T-helper 17 cell (primary cell): ENCODE measurements at regions not wholly inside any gene's neighbourhood (a gene's known extent, or its start where the extent isn't known, plus 50 kb on each side); places are given as distances from the start of the nearest gene placed in this dataset.

ENCODE experiments used
- ATAC-seq: fragments of 150-1000 bp; cut with Tn5 transposase; 2 replicates; pipeline ENCODE4 v1.10.0; 2021; ENCODE audit warnings: mild to moderate bottlenecking, moderate library complexity
- DNase-seq, 3 donors: peaks; one replicate each; pipeline versions ENCODE4 v3.0.0 to v3.0.0-alpha.2; 2020 to 2021
- H3K9me3 ChIP-seq: one replicate; pipeline ENCODE4 v1.7.0; 2013; ENCODE audit warnings: low read length, mild to moderate bottlenecking; ENCODE audit not compliant: control insufficient read depth, poor library complexity, severe bottlenecking
- H3K27ac Mint-ChIP-seq: one replicate; pipeline ENCODE4 v1.8.0; 2022; ENCODE audit warnings: mild to moderate bottlenecking, moderate library complexity, mixed read lengths
- H3K27me3 Mint-ChIP-seq: one replicate; pipeline ENCODE4 v1.8.0; 2022; ENCODE audit warnings: mixed read lengths
- H3K36me3 Mint-ChIP-seq: one replicate; pipeline ENCODE4 v1.8.0; 2022; ENCODE audit warnings: low read depth, mixed read lengths
- H3K4me1 Mint-ChIP-seq: one replicate; pipeline ENCODE4 v1.8.0; 2022; ENCODE audit warnings: mild to moderate bottlenecking, mixed read lengths
- H3K4me3 Mint-ChIP-seq: one replicate; pipeline ENCODE4 v1.8.0; 2022; ENCODE audit warnings: mild to moderate bottlenecking, moderate library complexity, mixed read lengths

DNA sequence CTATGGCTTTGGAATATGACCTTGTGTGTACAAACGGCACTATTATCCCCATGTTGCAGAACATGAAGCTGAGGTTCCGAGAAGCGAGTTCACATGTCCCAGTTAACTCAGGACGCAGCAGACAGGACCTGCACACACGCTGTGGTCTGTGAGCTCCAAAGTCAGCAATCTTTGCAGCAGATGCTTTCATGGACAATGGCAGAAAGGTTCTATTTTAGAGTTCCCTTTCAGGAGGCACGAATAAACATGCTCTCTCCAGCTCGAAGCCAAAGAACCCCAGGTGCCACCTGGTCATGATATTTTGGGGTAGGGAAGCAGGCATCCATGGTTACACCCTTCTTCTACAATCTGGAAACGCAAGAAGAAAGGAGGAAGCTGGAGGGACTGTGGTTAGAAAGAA lies 412.0 kb downstream of the TMEM114 start:
- Mint-ChIP-seq H3K4me3 (no peak overlapping the region), H3K4me1 (no peaks in the 10 kb centered on the region)

DNA sequence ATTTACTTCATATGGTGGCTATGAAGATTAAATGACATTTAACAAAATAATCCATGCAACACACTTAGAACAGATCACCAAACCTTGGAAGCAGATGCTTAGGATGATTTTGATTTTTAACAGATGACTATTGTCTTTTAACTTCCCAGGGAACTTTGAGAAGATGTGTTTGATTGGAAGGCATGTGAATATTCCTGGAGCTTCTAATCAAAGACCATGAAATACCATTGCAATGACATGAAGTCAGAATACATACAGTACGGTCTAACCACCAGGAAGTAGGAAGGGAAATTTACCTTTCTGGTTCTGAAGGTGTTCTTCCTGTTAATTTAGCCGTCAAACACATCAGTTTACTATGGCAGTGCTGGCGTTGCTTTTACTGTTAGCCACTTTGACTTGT lies 414.9 kb downstream of the TMEM114 start:
- no peak for DNase-seq
- no peaks in the 10 kb centered on the region for H3K4me1 Mint-ChIP-seq
- no peak overlapping the region for H3K4me3 Mint-ChIP-seq
- no peak overlapping the region for H3K27ac Mint-ChIP-seq
- no peaks in the 10 kb centered on the region for H3K27me3 Mint-ChIP-seq
- no peaks in the 10 kb centered on the region for H3K36me3 Mint-ChIP-seq
- H3K9me3 ChIP-seq = no peaks in the 10 kb centered on the region
- no peak for ATAC-seq

More for the DNA sequence above, 412.0 kb downstream of the TMEM114 start:
- no peaks in the 10 kb centered on the region for H3K9me3 ChIP-seq
- H3K27ac Mint-ChIP-seq = no peak overlapping the region
- DNase-seq (no peak), ATAC-seq (no peak)
- no peaks in the 10 kb centered on the region for H3K27me3 Mint-ChIP-seq
- H3K36me3 Mint-ChIP-seq = no peaks in the 10 kb centered on the region

DNA sequence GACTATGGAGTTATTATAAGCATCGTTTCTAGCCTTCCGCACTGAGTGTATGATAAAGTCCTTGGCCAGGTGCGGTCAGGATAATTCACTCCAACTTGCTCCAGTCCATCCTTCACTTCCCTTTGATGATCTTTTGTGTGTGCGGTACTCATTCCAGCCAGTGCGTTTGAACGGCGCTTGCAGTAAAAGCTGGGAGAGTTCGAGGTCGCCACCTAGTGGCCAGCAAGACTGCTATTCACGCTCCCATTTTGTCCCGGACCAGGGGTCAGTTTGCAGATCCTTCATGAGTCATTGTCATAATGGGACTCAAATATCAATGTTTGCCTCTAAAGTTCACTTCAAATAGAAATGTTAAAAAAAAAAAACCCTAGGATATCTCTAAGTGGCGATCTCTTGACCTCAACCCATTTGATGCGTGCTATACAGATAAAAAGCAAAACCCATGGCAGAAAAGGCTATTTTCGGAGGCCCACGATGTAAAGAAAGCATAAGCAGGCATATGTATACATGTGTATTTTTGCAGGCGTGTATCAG lies 417.1 kb downstream of the TMEM114 start:
- Mint-ChIP-seq H3K36me3 (no peaks in the 10 kb centered on the region), H3K27me3 (no peaks in the 10 kb centered on the region), H3K4me3 (no peak overlapping the region), H3K27ac (no peak overlapping the region), H3K4me1 (no peaks in the 10 kb centered on the region)
- H3K9me3 ChIP-seq = no peaks in the 10 kb centered on the region
- DNase-seq = no peak
- no peak for ATAC-seq

DNA sequence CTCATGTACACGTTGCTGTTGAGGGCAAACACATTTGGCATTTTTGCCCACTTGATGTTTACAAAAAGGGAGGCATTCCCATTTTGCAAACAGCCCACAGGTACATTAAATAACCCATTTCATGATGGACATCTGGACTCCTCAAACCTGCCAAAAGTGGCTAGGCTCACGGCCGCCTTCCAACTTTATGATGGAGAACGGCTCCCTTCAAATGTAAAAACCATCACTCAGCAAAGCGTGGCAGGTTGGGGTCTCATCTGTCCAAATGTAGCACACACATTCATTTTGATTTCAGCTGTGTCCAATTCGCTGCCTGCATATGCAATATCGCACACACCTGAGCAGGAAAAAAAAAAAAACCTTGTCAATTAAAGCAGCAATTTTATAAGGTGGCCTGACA lies 417.8 kb downstream of the TMEM114 start:
- no peaks in the 10 kb centered on the region for H3K4me1 Mint-ChIP-seq
- DNase-seq (no peak), ATAC-seq (no peak)
- H3K4me3 Mint-ChIP-seq = no peak overlapping the region
- H3K36me3 Mint-ChIP-seq = no peaks in the 10 kb centered on the region
- H3K27me3 Mint-ChIP-seq = no peaks in the 10 kb centered on the region
- H3K9me3 ChIP-seq = no peaks in the 10 kb centered on the region
- H3K27ac Mint-ChIP-seq = no peak overlapping the region

DNA sequence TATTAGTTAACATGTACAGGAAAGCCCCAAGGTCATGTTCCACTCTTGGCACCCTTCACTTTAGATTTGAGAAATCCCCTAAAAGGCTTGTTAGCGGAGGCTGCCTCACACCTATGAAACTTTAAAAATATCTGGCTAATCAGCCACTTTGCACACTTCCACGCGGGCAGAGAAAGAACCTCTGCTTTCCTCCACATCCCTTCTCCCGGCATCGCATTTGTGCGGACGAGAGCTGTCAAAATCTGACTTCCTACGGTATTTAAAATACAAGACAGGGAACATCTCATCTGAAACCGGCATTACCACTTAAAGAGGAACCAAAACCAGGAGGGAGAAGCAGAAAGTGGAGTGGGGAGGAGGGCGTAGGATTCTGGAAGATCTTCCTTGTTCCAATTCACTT lies 422.3 kb downstream of the TMEM114 start:
- H3K9me3 ChIP-seq = no peaks in the 10 kb centered on the region
- no peak overlapping the region for H3K27ac Mint-ChIP-seq
- H3K36me3 Mint-ChIP-seq = no peaks in the 10 kb centered on the region
- H3K27me3 Mint-ChIP-seq = no peaks in the 10 kb centered on the region
- H3K4me1 Mint-ChIP-seq = no peaks in the 10 kb centered on the region
- ATAC-seq (no peak), DNase-seq (no peak)
- H3K4me3 Mint-ChIP-seq = no peak overlapping the region

DNA sequence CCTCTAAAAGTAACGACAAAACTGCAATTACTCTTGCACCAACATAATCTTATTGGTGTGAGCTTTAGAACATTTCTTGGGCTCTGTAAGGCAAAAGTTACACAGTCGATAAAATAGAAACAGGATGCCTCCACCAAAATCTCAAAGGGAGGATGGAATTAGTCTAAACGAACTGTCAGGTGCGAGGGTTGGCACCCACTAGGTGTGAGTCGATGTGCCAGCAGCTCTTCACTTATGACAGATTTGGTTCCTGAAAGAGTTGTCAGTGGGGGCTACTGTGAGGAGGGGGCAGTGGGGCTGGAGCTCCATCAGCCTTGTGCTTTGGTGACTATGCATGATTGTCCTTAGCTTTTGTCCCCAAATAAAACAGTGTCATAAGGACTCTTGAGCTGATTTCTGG lies 422.9 kb downstream of the TMEM114 start:
- no peak for DNase-seq
- no peak for ATAC-seq
- no peaks in the 10 kb centered on the region for H3K9me3 ChIP-seq
- Mint-ChIP-seq H3K4me3 (no peak overlapping the region), H3K36me3 (no peaks in the 10 kb centered on the region), H3K27me3 (no peaks in the 10 kb centered on the region), H3K27ac (no peak overlapping the region), H3K4me1 (no peaks in the 10 kb centered on the region)

DNA sequence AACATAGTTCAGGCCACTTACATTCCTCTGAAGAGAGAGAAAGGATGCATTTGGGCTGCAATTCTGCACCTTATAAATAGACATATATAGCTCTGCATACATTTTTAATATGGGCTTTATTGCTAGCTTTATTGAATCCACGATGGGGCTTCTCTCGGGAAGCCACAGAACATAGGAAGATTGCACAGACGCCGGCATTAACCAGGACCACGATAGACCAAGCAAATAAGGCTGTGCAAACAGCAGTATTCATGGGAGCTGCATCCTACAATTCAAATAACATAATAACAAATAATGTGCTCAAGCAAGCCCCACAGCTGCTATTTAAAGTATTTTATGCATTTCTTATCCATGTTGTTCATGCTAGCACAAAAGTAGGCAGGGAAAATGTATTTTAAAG lies 432.3 kb downstream of the TMEM114 start:
- H3K27me3 Mint-ChIP-seq = no peaks in the 10 kb centered on the region

DNA sequence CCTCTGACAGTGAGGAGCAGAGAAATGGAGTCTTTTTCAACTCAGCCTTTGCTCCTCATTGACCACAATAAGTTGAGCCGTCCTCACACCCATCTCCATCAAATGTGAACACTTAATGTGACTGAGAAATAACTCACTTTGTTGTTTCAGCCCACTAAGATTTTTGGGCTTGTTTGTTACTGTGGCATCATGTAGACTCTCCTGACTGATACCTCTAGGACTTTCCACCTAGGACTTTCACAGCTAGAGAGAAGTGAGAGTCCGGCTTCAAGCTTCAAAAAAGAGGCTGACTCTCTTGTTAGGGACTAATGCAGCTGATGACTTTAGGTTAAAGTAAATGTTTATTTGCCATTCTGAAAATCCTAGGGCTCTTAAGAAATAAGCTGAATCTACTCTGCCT lies 435.0 kb downstream of the TMEM114 start:
- Mint-ChIP-seq H3K36me3 (no peaks in the 10 kb centered on the region), H3K4me1 (no peaks in the 10 kb centered on the region), H3K27ac (no peak overlapping the region), H3K4me3 (no peak overlapping the region), H3K27me3 (no peaks in the 10 kb centered on the region)
- ATAC-seq (no peak), DNase-seq (no peak)
- H3K9me3 ChIP-seq = no peaks in the 10 kb centered on the region

More for the DNA sequence above, 432.3 kb downstream of the TMEM114 start:
- no peak overlapping the region for H3K27ac Mint-ChIP-seq
- no peak overlapping the region for H3K4me3 Mint-ChIP-seq
- ATAC-seq (no peak), DNase-seq (no peak)
- H3K9me3 ChIP-seq = no peaks in the 10 kb centered on the region
- no peaks in the 10 kb centered on the region for H3K36me3 Mint-ChIP-seq
- no peaks in the 10 kb centered on the region for H3K4me1 Mint-ChIP-seq

DNA sequence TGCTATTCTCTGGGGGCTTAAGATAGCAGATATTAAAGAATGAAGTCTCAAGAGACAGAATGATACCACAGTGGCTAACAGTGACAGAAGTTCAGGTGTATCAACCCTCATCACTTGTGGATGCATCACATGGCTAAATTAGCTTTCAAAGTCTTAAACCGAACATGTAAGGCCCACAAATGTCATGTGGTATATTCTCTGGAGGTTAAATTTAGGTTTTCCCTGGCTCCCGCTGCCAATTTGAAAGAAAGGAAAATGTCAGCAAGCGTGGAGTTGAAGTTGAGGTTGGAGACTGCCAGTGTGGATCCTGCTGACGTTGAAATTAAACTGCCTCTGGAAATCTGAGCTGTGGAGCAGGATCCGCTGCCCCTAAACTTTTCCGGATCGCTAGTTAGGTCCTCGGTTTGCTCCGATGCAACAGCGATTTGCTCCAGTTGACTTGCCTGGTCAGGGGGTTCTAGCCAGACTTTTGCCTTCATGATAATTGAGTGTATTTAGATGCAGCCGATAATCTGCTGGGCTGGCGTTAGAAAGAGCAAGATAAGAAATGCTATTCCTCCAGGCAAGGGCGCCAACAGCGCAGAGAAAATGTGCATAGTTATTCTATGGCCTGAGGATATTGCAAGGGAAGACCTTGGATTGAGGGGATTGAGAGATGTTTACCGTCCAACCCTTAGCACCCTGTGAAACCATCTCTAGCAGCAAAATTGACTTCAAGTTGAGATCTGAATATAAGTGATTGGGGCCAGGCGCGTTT lies 443.9 kb downstream of the TMEM114 start:
- no peaks in the 10 kb centered on the region for H3K36me3 Mint-ChIP-seq
- no peak for ATAC-seq
- DNase-seq = no peak
- H3K4me1 Mint-ChIP-seq = no peaks in the 10 kb centered on the region
- no peak overlapping the region for H3K27ac Mint-ChIP-seq
- H3K9me3 ChIP-seq = no peaks in the 10 kb centered on the region
- no peak overlapping the region for H3K4me3 Mint-ChIP-seq
- H3K27me3 Mint-ChIP-seq = no peaks in the 10 kb centered on the region

DNA sequence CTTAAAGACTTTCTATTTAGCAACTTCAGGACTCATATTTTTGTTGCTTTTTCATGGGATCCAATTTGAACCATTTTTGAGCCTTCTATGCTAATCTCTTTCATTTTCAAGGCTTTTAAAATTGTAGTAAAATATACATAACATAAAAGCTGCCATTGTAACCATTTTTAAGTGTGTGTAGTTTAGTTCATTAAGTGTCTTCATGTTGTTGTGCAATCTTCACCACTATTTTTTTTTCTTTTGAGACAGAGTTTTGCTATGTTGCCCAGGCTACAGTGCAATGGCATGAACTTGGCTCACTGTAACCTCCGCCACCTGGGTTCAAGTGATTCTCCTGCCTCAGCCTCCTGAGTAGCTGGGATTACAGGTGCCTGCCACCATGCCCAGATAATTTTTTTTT lies 451.6 kb downstream of the TMEM114 start:
- no peaks in the 10 kb centered on the region for H3K36me3 Mint-ChIP-seq
- no peak overlapping the region for H3K4me3 Mint-ChIP-seq
- no peaks in the 10 kb centered on the region for H3K9me3 ChIP-seq
- DNase-seq (no peak), ATAC-seq (no peak)
- H3K27me3 Mint-ChIP-seq = no peaks in the 10 kb centered on the region
- no peaks in the 10 kb centered on the region for H3K4me1 Mint-ChIP-seq
- H3K27ac Mint-ChIP-seq = no peak overlapping the region

DNA sequence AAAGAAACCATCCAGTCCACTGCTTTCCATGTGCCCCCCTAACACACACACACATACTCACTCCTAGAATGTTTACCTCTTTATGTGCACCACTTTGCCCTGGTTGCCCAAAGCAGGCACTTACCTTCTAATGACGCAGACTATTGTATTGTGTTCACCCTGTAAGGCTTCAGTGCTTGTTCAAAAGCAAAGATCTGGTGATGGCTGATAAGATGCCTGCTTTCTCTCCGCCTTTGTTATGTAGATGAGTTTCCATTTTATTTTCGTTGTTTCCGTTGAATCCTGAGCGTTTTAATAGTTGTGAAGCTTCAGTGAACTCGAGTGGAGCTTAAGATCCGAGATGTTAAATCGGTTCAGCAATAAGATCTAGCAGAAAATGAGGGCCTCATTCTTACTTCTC lies 452.7 kb downstream of the TMEM114 start:
- Mint-ChIP-seq H3K27ac (no peak overlapping the region), H3K27me3 (no peaks in the 10 kb centered on the region), H3K4me3 (no peak overlapping the region), H3K4me1 (no peaks in the 10 kb centered on the region), H3K36me3 (no peaks in the 10 kb centered on the region)
- ATAC-seq (no peak), DNase-seq (no peak)
- H3K9me3 ChIP-seq = no peaks in the 10 kb centered on the region

DNA sequence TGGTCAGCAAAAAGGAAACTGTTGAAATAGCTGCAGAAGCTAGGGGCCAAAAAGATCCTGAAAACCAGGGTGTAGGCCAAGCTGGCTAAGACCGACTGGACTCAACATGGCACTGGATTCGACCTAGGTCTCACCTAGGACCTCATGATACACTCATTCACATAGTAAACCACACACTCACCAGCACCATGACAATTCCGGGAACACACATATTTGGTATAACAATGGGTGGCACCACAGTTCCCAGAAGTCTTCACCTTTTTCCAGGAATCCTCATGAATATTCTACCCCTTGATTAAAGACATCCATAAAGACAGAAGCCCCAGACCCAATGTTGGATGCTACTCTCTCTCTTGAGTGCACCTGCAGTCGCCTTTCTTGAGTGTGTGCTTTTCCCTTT lies 460.1 kb downstream of the TMEM114 start:
- no peak overlapping the region for H3K4me3 Mint-ChIP-seq
- H3K4me1 Mint-ChIP-seq = no peaks in the 10 kb centered on the region
- H3K9me3 ChIP-seq = no peaks in the 10 kb centered on the region
- H3K27me3 Mint-ChIP-seq = no peaks in the 10 kb centered on the region
- H3K36me3 Mint-ChIP-seq = no peaks in the 10 kb centered on the region
- DNase-seq (no peak), ATAC-seq (no peak)
- H3K27ac Mint-ChIP-seq = no peak overlapping the region

DNA sequence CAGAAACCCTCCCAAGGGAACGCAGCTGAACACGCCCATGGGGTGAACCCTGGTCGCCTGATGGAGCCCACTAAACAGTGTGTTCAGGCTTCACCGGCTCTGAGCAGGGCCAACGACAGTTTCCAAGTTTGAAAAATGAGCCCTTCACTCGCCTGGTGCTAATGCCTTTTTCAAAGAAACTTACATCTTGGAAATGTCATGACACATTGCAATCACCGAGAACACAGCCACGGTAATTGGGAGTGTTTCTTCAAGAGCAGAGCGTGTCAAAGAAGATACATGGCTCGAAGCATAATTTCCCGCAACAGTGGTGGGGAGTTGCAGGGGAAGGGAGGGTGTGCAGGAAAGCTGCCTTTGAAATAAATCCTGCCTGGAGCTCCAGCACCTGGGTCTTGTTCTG lies 463.2 kb downstream of the TMEM114 start:
- H3K27ac Mint-ChIP-seq = no peak overlapping the region
- no peaks in the 10 kb centered on the region for H3K27me3 Mint-ChIP-seq
- no peak for DNase-seq
- H3K4me1 Mint-ChIP-seq = no peaks in the 10 kb centered on the region
- no peak for ATAC-seq
- no peaks in the 10 kb centered on the region for H3K36me3 Mint-ChIP-seq
- no peaks in the 10 kb centered on the region for H3K9me3 ChIP-seq
- H3K4me3 Mint-ChIP-seq = no peak overlapping the region

DNA sequence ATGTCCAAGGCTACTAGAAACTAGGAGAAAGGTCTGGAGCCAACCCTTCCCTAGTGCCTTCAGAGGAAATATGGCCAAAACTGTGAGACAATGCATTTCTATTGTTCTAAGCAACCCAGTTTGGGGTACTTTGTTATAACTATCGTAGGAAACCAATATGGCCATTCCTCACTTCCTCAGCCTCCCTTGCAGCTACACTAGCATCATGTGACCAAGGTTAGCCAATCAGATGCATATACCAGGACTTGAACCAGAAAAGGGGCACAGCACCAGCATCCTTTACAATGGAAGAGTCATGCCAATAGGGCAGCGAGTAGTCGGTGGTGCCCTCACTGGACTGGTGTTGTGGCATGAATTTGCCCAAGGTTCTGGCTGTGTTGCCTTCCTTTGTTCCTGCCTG lies 464.0 kb downstream of the TMEM114 start:
- H3K27me3 Mint-ChIP-seq = no peaks in the 10 kb centered on the region
- H3K9me3 ChIP-seq = no peaks in the 10 kb centered on the region
- DNase-seq (no peak), ATAC-seq (no peak)
- no peaks in the 10 kb centered on the region for H3K36me3 Mint-ChIP-seq
- H3K4me1 Mint-ChIP-seq = no peaks in the 10 kb centered on the region
- no peak overlapping the region for H3K27ac Mint-ChIP-seq
- H3K4me3 Mint-ChIP-seq = no peak overlapping the region
